ENCODE measurements at regions not wholly inside any gene's neighbourhood (a gene's known extent, or its start where the extent isn't known, plus 50 kb on each side); places are given as distances from the start of the nearest gene placed in this dataset.

DNA sequence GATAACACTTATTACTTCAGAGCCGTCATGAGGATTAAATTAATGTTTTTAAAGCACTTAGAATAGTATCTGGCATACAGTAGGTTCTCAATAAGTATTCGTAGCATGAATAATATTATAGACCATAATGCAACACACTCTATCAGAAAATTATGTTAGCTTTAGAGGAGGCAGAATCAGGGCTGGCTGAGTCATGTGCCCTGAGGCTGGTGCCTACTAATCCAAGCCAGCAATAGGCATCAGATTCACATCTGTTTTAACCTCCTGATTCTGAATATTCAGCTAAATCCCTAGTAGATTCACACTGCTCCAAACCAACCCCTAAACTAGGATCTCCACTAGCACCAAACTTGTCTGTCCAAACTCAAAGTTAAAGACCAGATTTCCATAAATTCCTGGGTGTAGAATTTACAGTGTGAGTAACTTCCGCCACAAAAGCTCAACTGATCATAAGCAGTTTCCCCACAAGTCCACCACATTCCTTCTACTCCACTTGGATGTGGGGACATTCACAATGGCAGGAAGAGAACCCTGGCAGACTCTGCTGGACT lies 170.0 kb upstream of the DAPK1 start:
- H3K79me2 ChIP-seq (ENCODE audit: control insufficient read depth, insufficient read depth, low read length) = no peaks in the 10 kb centered on the region
- no peak overlapping the region for H3K4me2 ChIP-seq (ENCODE audit: control insufficient read depth, extremely low read depth, insufficient read depth, low read depth, low read length)
- FAIRE-seq = peak; percentile 93
- no peaks in the 10 kb centered on the region for H4K20me1 ChIP-seq (ENCODE audit: control insufficient read depth, extremely low read depth, insufficient read depth, low read length)
- peaks cover 2% of the 10 kb centered on the region for H3K9me3 ChIP-seq (ENCODE audit: control insufficient read depth, low read depth, low read length)
- TF ChIP-seq EZH2 (IDR thresholded peaks at IDR 0.05; ENCODE audit: low read length) = no peak
- TF ChIP-seq, protein P1, sequence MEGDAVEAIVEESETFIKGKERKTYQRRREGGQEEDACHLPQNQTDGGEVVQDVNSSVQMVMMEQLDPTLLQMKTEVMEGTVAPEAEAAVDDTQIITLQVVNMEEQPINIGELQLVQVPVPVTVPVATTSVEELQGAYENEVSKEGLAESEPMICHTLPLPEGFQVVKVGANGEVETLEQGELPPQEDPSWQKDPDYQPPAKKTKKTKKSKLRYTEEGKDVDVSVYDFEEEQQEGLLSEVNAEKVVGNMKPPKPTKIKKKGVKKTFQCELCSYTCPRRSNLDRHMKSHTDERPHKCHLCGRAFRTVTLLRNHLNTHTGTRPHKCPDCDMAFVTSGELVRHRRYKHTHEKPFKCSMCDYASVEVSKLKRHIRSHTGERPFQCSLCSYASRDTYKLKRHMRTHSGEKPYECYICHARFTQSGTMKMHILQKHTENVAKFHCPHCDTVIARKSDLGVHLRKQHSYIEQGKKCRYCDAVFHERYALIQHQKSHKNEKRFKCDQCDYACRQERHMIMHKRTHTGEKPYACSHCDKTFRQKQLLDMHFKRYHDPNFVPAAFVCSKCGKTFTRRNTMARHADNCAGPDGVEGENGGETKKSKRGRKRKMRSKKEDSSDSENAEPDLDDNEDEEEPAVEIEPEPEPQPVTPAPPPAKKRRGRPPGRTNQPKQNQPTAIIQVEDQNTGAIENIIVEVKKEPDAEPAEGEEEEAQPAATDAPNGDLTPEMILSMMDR (optimal IDR thresholded peaks at IDR 0.05 in 1 of 3, IDR thresholded peaks at IDR 0.05 in 1 of 3, conservative IDR thresholded peaks at IDR 0.05 in 1 of 3; ENCODE audit: extremely low read depth in 1 of 3, insufficient read depth in 2 of 3, low read length in 3 of 3) = no peak
- no peaks in the 10 kb centered on the region for H3K36me3 ChIP-seq (ENCODE audit: control insufficient read depth in 2 of 2, extremely low read depth in 1 of 2, insufficient read depth in 2 of 2, low read length in 2 of 2)
- dilution Hi-C loops (cut with MboI; ENCODE audit: extremely low pct_ligation_motif_present, low sequenced_read_pairs) = no loop called here
- H3K4me1 ChIP-seq (ENCODE audit: control insufficient read depth, extremely low read depth, insufficient read depth, low read length) = peaks cover 8% of the 10 kb centered on the region
- no peak overlapping the region for H3K4me3 ChIP-seq (ENCODE audit: control insufficient read depth in 2 of 3, extremely low read depth in 1 of 3, insufficient read depth in 2 of 3, low read depth in 1 of 3, low read length in 3 of 3)
- no peak overlapping the region for H3K27ac ChIP-seq (ENCODE audit: control insufficient read depth, insufficient read depth, low read length)
- no peaks in the 10 kb centered on the region for H3K27me3 ChIP-seq (ENCODE audit: control insufficient read depth, extremely low read depth, insufficient read depth, low read length)
- H2AFZ ChIP-seq (ENCODE audit: control insufficient read depth, low read length) = no peak overlapping the region
- peak; percentile 28 for DNase-seq (ENCODE audit: low read depth, low spot score)
- H3K9me1 ChIP-seq (ENCODE audit: control insufficient read depth, extremely low read depth, insufficient read depth, low read length) = no peaks in the 10 kb centered on the region
- H3K9ac ChIP-seq (ENCODE audit: control insufficient read depth, extremely low read depth, insufficient read depth, low read length) = no peak overlapping the region

DNA sequence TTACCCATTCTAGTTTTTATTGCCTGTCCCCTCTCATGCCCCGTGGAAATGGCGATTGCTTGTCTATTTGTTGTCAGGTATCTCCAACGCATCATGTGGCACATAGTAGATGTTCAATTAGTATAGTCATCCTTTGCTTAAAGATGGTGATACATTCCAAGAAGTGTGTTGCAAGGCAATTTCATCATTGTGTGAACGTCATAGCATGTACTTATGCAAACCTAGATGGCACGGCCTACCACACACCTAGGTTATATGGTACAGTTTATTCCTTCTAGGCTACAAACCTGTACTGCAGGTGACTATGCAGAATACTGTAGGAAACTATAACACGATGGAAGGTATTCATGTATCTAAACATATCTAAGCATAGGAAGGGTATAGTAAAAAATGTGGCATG lies 163.9 kb upstream of the DAPK1 start:
- TF ChIP-seq EZH2 (IDR thresholded peaks at IDR 0.05; ENCODE audit: low read length) = no peak
- TF ChIP-seq, protein P1 (optimal IDR thresholded peaks at IDR 0.05 in 1 of 3, IDR thresholded peaks at IDR 0.05 in 1 of 3, conservative IDR thresholded peaks at IDR 0.05 in 1 of 3; ENCODE audit: extremely low read depth in 1 of 3, insufficient read depth in 2 of 3, low read length in 3 of 3) = no peak
- dilution Hi-C loops (cut with MboI; ENCODE audit: extremely low pct_ligation_motif_present, low sequenced_read_pairs) = no loop called here
- Histone ChIP-seq H3K4me2 (ENCODE audit: control insufficient read depth, extremely low read depth, insufficient read depth, low read depth, low read length) (no peak overlapping the region), H3K36me3 (ENCODE audit: control insufficient read depth in 2 of 2, extremely low read depth in 1 of 2, insufficient read depth in 2 of 2, low read length in 2 of 2) (no peaks in the 10 kb centered on the region), H3K9me1 (ENCODE audit: control insufficient read depth, extremely low read depth, insufficient read depth, low read length) (no peaks in the 10 kb centered on the region), H3K9me3 (ENCODE audit: control insufficient read depth, low read depth, low read length) (peaks cover 2% of the 10 kb centered on the region), H3K27ac (ENCODE audit: control insufficient read depth, insufficient read depth, low read length) (no peak overlapping the region), H2AFZ (ENCODE audit: control insufficient read depth, low read length) (no peak overlapping the region), H3K79me2 (ENCODE audit: control insufficient read depth, insufficient read depth, low read length) (no peaks in the 10 kb centered on the region), H4K20me1 (ENCODE audit: control insufficient read depth, extremely low read depth, insufficient read depth, low read length) (no peaks in the 10 kb centered on the region), H3K9ac (ENCODE audit: control insufficient read depth, extremely low read depth, insufficient read depth, low read length) (no peak overlapping the region), H3K4me3 (ENCODE audit: control insufficient read depth in 2 of 3, extremely low read depth in 1 of 3, insufficient read depth in 2 of 3, low read depth in 1 of 3, low read length in 3 of 3) (no peak overlapping the region), H3K27me3 (ENCODE audit: control insufficient read depth, extremely low read depth, insufficient read depth, low read length) (no peaks in the 10 kb centered on the region), H3K4me1 (ENCODE audit: control insufficient read depth, extremely low read depth, insufficient read depth, low read length) (peaks cover 12% of the 10 kb centered on the region)
- FAIRE-seq = no peak
- no peak for DNase-seq (ENCODE audit: low read depth, low spot score)
